Gastroesophageal sphincter (tissue), 4 donors: ENCODE measurements at regions not wholly inside any gene's neighbourhood (a gene's known extent, or its start where the extent isn't known, plus 50 kb on each side); places are given as distances from the start of the nearest gene placed in this dataset.

Experiments used
- ATAC-seq: fragments of 150-250 bp; one replicate; pipeline ENCODE4 v1.9.1; 2016; ENCODE audit warnings: mild to moderate bottlenecking, moderate library complexity
- H3K27ac ChIP-seq, 4 donors: fragments of 200-600 bp; sonication (generic) in 3 of 4; 1 replicate in 3 of 4; 2 replicates in 1 of 4; pipeline ENCODE4 v1.5.1; 2016 to 2019
- H3K27me3 ChIP-seq: fragments of 200-600 bp; sonication (generic); one replicate; pipeline ENCODE4 v1.5.1; 2019
- H3K36me3 ChIP-seq, 2 donors: fragments of 200-600 bp; sonication (generic); one replicate each; pipeline ENCODE4 v1.5.1; 2019; ENCODE audit warnings: control low read depth in 1 of 2
- H3K4me1 ChIP-seq, 3 donors: fragments of 200-600 bp; sonication (generic); 1 replicate in 2 of 3; 2 replicates in 1 of 3; pipeline ENCODE4 v1.5.1; 2016 to 2019; ENCODE audit warnings: control low read depth in 2 of 3
- H3K4me3 ChIP-seq, 2 donors: fragments of 200-600 bp; sonication (generic); one replicate each; pipeline ENCODE4 v1.5.1; 2019; ENCODE audit warnings: mild to moderate bottlenecking in 1 of 2, moderate library complexity in 1 of 2
- H3K9me3 ChIP-seq, 3 donors: fragments of 200-600 bp; sonication (generic); one replicate each; pipeline ENCODE4 v1.5.1; 2017 to 2019; ENCODE audit warnings: control low read depth in 2 of 3
- CTCF ChIP-seq, 4 experiments: fragments of 200-600 bp in 2 of 4; fragments of 450-650 bp in 2 of 4; sonication (generic) in 1 of 4; IDR thresholded peaks; one replicate each; pipeline ENCODE4 v1.5.1; 2017 to 2019; ENCODE audit warnings: antibody characterized with exemption in 4 of 4, mild to moderate bottlenecking in 2 of 4, moderate library complexity in 2 of 4
- EP300 ChIP-seq: sonication (generic); formaldehyde crosslinking; IDR thresholded peaks from one replicate; pipeline ENCODE4 v1.6.1; 2017; ENCODE audit warnings: antibody characterized with exemption, mild to moderate bottlenecking
- POLR2A ChIP-seq, 2 donors: fragments of 450-650 bp; IDR thresholded peaks; one replicate each; pipeline ENCODE4 v1.6.1; 2017; ENCODE audit warnings: antibody characterized with exemption in 2 of 2, mild to moderate bottlenecking in 2 of 2, moderate library complexity in 1 of 2
- POLR2AphosphoS5 ChIP-seq: sonication (generic); formaldehyde crosslinking; IDR thresholded peaks from one replicate; pipeline ENCODE4 v1.6.1; 2017; ENCODE audit warnings: antibody characterized with exemption
- WGBS, 2 donors: methylation state at CpG; one replicate each; pipeline ENCODE4 v1.1.5; 2018; ENCODE audit warnings: low coverage in 1 of 2; 5-methylcytosine and 5-hydroxymethylcytosine counted together

- H3K9me3 ChIP-seq: no peaks in the 10 kb centered on the region
- 88 to 100% methylated on average over 2 to 4 of the region's 5 CpGs for WGBS, 2 donors
- H3K4me3 ChIP-seq: no peak overlapping the region
- H3K27ac ChIP-seq: no peak overlapping the region
- ATAC-seq: no peak
- H3K4me1 ChIP-seq: no peaks in the 10 kb centered on the region
- no peaks in the 10 kb centered on the region for H3K27me3 ChIP-seq
- no peak for TF ChIP-seq EP300
- TF ChIP-seq POLR2A (IDR thresholded peaks at IDR 0.05): no peak
- TF ChIP-seq CTCF (IDR thresholded peaks at IDR 0.05): no peak
- TF ChIP-seq POLR2AphosphoS5: no peak
- no peaks in the 10 kb centered on the region for H3K36me3 ChIP-seq
Observed at GRCh38 chr16:86088287-86088686, 189.3 kb downstream of the IRF8 start.

- Histone ChIP-seq H3K9me3 (no peaks in the 10 kb centered on the region), H3K4me3 (no peak overlapping the region), H3K36me3 (no peaks in the 10 kb centered on the region), H3K4me1 (peaks cover 0 to 1% (median 0%) of the 10 kb centered on the region in 3 donors), H3K27me3 (no peaks in the 10 kb centered on the region), H3K27ac (no peak overlapping the region)
- no CpG with 5 or more reads among the region's 9 CpGs for WGBS, 2 donors
- ATAC-seq: no peak
- TF ChIP-seq POLR2A (IDR thresholded peaks at IDR 0.05) (no peak), CTCF (IDR thresholded peaks at IDR 0.05) (no peak), POLR2AphosphoS5 (no peak), EP300 (no peak)
Observed at GRCh38 chr16:86088816-86089215, 189.9 kb downstream of the IRF8 start.

GRCh38 chr16:86089334-86089900 lies 190.5 kb downstream of the IRF8 start:
- no peak for ATAC-seq
- Histone ChIP-seq H3K36me3 (no peaks in the 10 kb centered on the region), H3K4me1 (peaks cover 0 to 7% (median 0%) of the 10 kb centered on the region in 3 donors), H3K4me3 (no peak overlapping the region), H3K27ac (no peak overlapping the region), H3K9me3 (no peaks in the 10 kb centered on the region), H3K27me3 (no peaks in the 10 kb centered on the region)
- WGBS, 2 donors: 100% methylated on average over 1 of the region's 14 CpGs; no CpG with 5 or more reads in 1 of the 2 donors
- no peak for TF ChIP-seq POLR2AphosphoS5
- TF ChIP-seq POLR2A (IDR thresholded peaks at IDR 0.05): no peak
- no peak for TF ChIP-seq CTCF (IDR thresholded peaks at IDR 0.05)
- no peak for TF ChIP-seq EP300

- H3K9me3 ChIP-seq: no peaks in the 10 kb centered on the region
- H3K27ac ChIP-seq: no peak overlapping the region
- H3K4me1 ChIP-seq: peaks cover 0 to 11% (median 0%) of the 10 kb centered on the region in 3 donors
- no peak overlapping the region for H3K4me3 ChIP-seq
- H3K36me3 ChIP-seq: no peaks in the 10 kb centered on the region
- ATAC-seq: no peak
- H3K27me3 ChIP-seq: no peaks in the 10 kb centered on the region
- TF ChIP-seq CTCF (IDR thresholded peaks at IDR 0.05): no peak
- TF ChIP-seq POLR2AphosphoS5: no peak
- no peak for TF ChIP-seq POLR2A (IDR thresholded peaks at IDR 0.05)
- no peak for TF ChIP-seq EP300
- 67% methylated on average over 5 of the region's 5 CpGs; no CpG with 5 or more reads in 1 of the 2 donors for WGBS, 2 donors
Observed at GRCh38 chr16:86089991-86090390, 191.0 kb downstream of the IRF8 start.

- H3K9me3 ChIP-seq: no peaks in the 10 kb centered on the region
- no peaks in the 10 kb centered on the region for H3K27me3 ChIP-seq
- H3K27ac ChIP-seq: no peak overlapping the region
- H3K4me1 ChIP-seq: peaks cover 0 to 11% (median 0%) of the 10 kb centered on the region in 3 donors
- H3K36me3 ChIP-seq: no peaks in the 10 kb centered on the region
- 100% methylated on average over 2 of the region's 9 CpGs; no CpG with 5 or more reads in 1 of the 2 donors for WGBS, 2 donors
- no peak overlapping the region for H3K4me3 ChIP-seq
- no peak for ATAC-seq
- TF ChIP-seq EP300 (no peak), CTCF (IDR thresholded peaks at IDR 0.05) (no peak)
Observed at GRCh38 chr16:86090461-86091170, 191.7 kb downstream of the IRF8 start.
